RPMI8226 (cell line): ENCODE measurements at regions not wholly inside any gene's neighbourhood (a gene's known extent, or its start where the extent isn't known, plus 50 kb on each side); places are given as distances from the start of the nearest gene placed in this dataset.
"Not testable (repeated sequence)": the region's sequence is repeated elsewhere in the genome, so short reads cannot be mapped to it uniquely, and the experiment has no call there.

Experiments
- DNase-seq: peaks from one replicate; pipeline ENCODE4 v3.0.0-alpha.2; 2015

DNA sequence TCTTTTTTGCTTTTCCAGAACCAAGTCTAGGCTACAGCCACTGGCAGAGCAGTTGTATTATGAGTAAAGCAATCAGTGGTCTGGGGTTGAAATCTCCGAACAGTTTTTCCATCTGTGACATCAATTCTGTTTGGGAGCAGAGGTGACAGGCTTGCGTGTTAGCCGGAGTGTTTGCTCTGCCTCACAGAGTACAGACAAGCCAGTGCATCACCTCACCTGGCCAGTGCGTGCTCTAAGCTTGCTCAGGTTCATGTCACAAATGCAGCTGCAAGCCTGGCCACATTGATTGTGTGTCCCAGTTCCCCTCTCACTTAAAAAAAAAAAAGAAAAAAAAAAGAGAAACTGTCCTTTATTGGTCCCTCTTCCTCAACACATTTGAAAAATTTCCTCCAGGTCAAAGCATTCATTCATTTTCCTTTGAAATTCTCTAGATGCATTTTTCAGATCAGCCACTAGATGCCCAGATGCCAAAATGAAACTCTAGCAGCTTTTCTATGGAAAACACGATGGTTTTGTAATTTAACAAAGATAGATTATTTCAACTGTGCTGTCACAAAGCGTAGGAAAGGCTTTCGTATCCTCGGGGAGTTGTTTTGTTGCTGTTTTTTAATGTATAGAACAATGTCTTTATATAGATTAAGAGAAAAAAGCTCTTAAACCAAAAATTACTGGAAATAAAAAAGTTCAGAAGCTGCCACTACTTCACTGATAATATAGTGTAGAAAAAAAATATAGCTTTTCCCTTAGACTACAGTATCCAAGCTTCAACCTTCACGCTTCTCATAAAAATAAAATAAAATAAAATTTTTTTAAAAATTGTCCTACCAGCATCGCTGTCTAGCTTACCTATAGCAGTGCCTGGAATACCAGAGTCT lies 585.5 kb downstream of the TLE1 start:
- DNase-seq: no peak

GRCh38 chr9:81097131-81097847 lies 592.1 kb downstream of the TLE1 start:
- no peak for DNase-seq

GRCh38 chr9:81096625-81097024 lies 592.7 kb downstream of the TLE1 start:
- DNase-seq: no peak

DNA sequence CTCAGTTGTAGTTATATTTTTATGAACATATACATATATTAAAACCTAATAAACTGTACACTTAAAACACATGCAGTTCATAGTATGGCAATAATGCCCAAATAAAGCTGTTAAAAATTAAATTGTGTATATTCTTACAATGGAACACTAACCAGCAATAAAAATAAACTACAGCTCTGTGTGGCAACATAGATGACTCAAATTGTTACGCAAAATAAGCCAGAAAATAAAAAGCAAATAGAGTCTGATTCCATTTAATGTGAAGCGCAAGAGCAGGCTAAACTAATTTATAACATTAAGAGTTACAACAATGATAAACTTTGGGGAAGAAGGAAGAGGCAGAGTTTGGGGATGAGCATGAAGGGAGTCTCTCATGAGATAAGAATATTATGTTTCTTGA lies 597.3 kb downstream of the TLE1 start:
- DNase-seq: no peak

DNA sequence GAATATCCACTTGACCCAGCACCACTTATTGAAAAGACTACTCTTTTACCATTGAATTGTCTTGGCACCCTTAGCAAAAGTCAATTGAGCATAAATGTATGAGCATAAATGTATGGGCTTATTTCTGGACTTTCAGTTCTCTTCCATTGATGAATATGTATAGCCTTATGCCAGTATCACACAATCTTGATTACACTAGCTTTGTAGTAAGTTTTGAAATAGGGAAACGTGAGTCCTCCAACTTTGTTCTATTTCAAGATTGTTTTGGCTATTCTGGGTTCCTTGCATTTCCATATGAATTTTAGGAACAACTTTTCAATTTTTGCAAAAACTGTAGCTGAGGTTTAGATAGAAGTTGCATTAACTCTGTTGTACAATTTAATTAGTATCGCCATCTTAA lies 601.0 kb downstream of the TLE1 start:
- no peak for DNase-seq

GRCh38 chr9:81086416-81086815 lies 602.9 kb downstream of the TLE1 start:
- no peak for DNase-seq

DNA sequence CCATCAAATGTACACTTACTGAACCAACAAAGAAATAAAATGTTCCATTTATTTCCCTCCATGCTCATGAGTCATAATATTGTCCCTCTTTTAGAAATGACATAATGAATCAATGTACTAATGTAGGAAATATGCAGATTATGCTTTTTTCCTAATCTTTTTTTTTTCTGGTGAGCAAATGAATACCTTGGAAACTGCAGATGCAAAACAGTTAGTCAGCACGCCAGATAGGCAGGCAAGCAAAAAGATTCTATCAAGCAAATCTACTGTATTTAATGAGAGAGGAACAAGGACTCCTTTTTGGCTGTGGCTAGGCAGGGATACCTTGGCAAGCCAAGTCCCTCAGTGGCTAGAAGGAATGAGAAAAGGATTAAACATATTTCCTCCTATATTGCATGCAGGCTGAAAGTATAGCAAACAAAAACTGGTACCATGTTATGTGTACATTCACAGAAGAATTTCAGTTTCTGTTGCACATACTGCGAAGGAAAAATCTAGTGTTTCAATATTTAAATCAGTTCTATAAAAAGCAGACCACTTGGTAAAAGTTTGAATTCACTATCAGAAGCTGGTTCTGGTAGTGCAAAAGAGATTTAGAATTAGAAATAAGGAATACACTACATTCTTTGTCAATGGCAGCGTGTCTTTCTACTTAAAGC lies 605.4 kb downstream of the TLE1 start:
- DNase-seq: no peak

DNA sequence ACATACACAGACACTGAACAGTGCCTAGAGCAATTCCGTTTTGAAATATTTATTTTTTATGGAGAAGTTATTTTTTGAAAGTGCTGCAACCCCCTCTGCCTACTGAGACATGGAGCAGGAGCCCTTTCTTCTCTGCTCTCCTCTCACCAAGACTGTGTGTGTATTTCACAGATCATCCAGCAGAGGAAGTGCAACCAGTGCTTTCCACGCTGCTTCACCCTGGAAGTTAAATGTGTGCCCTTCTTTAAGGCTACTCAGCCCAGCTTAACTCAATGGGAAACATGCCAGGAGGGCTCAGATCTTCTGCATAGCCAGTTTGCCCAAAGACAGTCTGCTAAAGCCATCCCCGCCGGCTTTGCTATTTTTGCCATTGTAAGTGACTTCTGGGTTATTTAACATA lies 606.3 kb downstream of the TLE1 start:
- no peak for DNase-seq

DNA sequence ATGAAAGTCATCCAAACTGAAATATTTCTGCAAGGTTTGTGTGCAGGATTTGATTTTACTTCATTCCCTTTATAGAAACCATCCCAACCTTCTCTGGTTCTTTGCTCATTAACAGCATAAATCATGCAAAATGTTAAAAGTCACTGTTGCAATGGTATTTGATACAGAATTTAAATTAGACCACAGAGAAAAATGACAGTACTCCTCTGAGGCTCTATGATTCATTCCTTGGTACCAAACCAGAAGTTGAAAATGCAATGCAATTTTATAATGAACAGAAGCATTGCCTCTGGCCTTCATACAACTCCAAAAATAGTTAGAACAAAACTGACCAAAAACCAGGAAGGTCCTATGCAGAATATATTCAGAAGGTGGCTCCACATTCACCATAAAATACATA lies 607.1 kb downstream of the TLE1 start:
- DNase-seq: no peak

DNA sequence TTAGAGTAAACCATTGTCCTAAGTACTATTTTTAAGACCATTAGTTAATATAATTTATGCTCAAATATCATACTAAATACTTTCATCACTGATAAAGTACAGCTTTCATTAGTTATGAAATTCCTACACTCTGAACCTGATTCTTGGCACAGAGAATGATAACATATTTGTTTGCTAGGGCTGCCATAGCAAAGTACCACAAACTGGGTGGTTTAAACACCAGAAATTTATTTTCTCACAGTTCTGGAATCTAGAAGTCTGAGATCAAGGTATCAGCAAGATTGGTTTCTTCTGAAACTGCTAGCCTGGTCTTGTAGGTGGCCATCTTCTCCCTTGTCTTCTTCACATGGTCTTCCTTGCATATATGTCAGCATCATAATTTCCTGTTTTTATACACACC lies 608.4 kb downstream of the TLE1 start:
- DNase-seq: no peak

- DNase-seq: no peak
Measured at GRCh38 chr9:81080185-81080584, 609.2 kb downstream of the TLE1 start.

GRCh38 chr9:81079055-81079454 lies 610.3 kb downstream of the TLE1 start:
- no peak for DNase-seq

DNA sequence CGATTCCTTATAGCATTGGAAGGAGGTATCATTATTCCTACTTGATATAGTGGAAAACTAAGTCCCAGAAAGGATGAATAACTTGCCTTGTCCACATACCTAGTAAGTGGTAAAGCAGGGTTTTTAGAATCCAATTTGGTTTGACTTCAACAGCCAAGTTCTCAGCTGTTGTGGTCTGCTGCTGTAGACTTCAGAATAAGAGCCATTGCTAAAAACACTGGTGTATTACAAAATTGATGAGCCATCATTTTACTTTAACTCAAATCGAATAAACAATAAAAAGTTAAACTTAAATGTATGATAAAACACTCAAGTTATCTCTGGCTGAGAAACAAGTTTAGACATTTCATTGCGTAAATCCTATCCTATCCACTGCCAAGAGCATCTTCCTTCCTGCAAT lies 610.8 kb downstream of the TLE1 start:
- DNase-seq: no peak

DNA sequence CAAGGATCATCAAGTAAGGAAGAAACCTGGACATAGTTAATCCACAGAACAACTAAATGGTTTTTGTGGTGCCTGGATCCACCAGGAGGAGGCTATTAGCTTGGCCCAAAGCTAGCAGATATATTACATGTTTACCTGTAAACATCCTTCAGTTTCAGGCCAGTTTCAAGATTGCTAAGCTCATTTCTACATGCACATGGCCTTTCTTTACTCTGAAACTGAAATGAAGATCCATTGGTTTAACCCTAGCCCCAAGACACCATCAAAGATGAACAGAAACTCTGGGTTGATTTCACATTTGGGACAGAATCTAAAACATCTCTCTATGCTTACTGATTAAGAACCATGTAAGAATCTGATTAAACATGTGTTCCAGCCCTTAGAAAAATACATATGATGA lies 611.8 kb downstream of the TLE1 start:
- DNase-seq: no peak

DNA sequence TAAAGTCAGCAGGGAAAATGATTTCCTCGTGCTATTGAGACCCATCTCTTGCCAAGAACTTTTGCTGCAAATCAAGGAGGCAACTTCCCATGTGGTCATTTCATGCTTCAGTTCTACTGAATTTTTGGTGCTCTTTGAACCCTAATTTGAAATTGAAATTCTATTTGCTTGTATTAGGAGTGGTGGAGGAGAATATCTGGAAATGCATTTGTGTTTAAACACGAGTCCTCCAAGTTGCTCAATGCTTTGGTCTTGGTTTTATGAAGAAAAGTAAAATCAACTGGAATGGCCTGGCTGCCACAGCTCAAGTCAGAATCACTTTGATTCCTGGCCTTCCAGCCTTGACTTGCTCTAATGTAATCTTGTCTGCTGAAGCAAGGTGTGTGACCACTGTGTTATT lies 613.2 kb downstream of the TLE1 start:
- no peak for DNase-seq

DNA sequence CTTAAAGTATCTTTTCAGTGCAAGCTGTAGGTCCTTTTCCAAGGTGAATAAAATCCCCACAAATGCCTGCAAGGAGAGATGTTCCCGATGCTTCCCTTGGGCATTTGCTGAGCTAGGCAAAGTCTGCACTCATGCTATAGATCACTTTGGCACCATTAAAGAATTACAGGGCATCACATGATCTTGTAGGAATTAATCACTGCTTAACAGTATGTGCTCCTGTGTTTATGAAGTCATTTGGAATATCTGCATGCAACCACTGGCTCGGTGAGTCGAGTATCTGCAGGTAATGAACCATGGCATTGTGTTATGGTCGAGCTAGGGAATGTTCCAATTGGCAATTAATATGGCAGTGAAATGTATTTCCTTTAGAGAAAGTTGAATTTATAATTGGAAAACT lies 615.1 kb downstream of the TLE1 start:
- no peak for DNase-seq

DNA sequence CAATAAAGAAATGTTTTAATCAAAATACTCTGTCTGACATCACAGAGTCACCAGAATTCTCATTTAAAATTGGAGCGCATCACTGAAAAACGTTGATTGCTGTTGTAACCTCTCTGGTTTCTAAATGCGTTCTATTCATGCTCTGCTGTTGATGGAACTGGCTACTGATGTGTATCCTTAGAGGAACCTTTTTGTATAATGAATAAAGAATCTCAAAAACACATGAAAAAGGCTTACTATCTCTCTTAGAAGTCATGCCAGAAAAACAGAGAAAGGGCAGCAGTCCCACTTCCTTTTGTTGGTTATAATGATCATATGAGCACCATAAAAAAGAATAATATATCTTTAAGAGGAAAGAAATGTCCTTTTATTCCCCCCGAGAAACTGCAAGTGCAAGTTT lies 615.5 kb downstream of the TLE1 start:
- no peak for DNase-seq

GRCh38 chr9:81072758-81073157 lies 616.6 kb downstream of the TLE1 start:
- no peak for DNase-seq

- DNase-seq: no peak
Measured at GRCh38 chr9:81071108-81071507, 618.2 kb downstream of the TLE1 start.

DNA sequence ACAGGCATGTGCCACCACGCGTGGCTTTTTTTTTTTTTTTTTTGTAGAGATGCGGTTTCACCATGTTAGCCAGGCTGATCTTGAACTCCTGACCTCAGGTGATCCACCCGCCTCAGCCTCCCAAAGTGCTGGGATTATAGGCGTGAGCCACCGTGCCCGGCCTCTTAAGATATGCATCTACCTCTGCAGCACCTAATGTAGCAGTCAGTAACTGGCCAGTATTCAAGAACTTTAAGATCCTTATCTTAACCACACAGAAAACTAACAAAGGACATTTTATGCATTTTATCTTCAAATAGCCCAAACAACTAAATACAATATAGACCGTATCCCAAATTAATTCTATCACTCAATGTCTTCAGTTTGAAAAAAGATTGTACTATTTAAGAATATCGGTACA lies 618.7 kb downstream of the TLE1 start:
- no peak for DNase-seq

GRCh38 chr9:81069923-81070322 lies 619.4 kb downstream of the TLE1 start:
- no peak for DNase-seq

- DNase-seq: no peak
Measured at GRCh38 chr9:81069038-81069795, 620.1 kb downstream of the TLE1 start.

GRCh38 chr9:81062995-81063394 lies 626.4 kb downstream of the TLE1 start:
- DNase-seq: not testable (repeated sequence)
